ENCODE measurements at regions not wholly inside any gene's neighbourhood (a gene's known extent, or its start where the extent isn't known, plus 50 kb on each side); places are given as distances from the start of the nearest gene placed in this dataset.

GRCh38 chr13:52933547-52934210, 85.2 kb upstream of the PCDH8 start:
- in situ Hi-C loops (cut with HindIII; ENCODE audit: low sequenced_read_pairs): no loop called here
- no peak for TF ChIP-seq CTCF (IDR thresholded peaks at IDR 0.05; ENCODE audit: low read depth, low read length, missing control alignments)
- no peak for DNase-seq (ENCODE audit: low read depth)
- H3K4me3 ChIP-seq (ENCODE audit: low read depth, low read length): no peak overlapping the region

GRCh38 chr13:52933099-52933498, 84.7 kb upstream of the PCDH8 start:
- DNase-seq (ENCODE audit: low read depth): no peak
- no peak for TF ChIP-seq CTCF (IDR thresholded peaks at IDR 0.05; ENCODE audit: low read depth, low read length, missing control alignments)
- in situ Hi-C loops (cut with HindIII; ENCODE audit: low sequenced_read_pairs): no loop called here
- no peak overlapping the region for H3K4me3 ChIP-seq (ENCODE audit: low read depth, low read length)

- in situ Hi-C loops (cut with HindIII; ENCODE audit: low sequenced_read_pairs): no loop called here
- no peak for DNase-seq (ENCODE audit: low read depth)
- H3K4me3 ChIP-seq (ENCODE audit: low read depth, low read length): no peak overlapping the region
- TF ChIP-seq CTCF (IDR thresholded peaks at IDR 0.05; ENCODE audit: low read depth, low read length, missing control alignments): no peak
Measured at GRCh38 chr13:52932649-52933048, 84.2 kb upstream of the PCDH8 start.

- H3K4me3 ChIP-seq (ENCODE audit: low read depth, low read length): no peak overlapping the region
- TF ChIP-seq CTCF (IDR thresholded peaks at IDR 0.05; ENCODE audit: low read depth, low read length, missing control alignments): no peak
- in situ Hi-C loops (cut with HindIII; ENCODE audit: low sequenced_read_pairs): no loop called here
- DNase-seq (ENCODE audit: low read depth): no peak
Measured at GRCh38 chr13:52931539-52932431, 83.3 kb upstream of the PCDH8 start.

GRCh38 chr13:52931131-52931530, 82.7 kb upstream of the PCDH8 start:
- DNase-seq (ENCODE audit: low read depth): no peak
- H3K4me3 ChIP-seq (ENCODE audit: low read depth, low read length): no peak overlapping the region
- in situ Hi-C loops (cut with HindIII; ENCODE audit: low sequenced_read_pairs): no loop called here
- TF ChIP-seq CTCF (IDR thresholded peaks at IDR 0.05; ENCODE audit: low read depth, low read length, missing control alignments): no peak

- H3K4me3 ChIP-seq (ENCODE audit: low read depth, low read length): no peak overlapping the region
- no peak for DNase-seq (ENCODE audit: low read depth)
- in situ Hi-C loops (cut with HindIII; ENCODE audit: low sequenced_read_pairs): no loop called here
- no peak for TF ChIP-seq CTCF (IDR thresholded peaks at IDR 0.05; ENCODE audit: low read depth, low read length, missing control alignments)
Measured at GRCh38 chr13:52929846-52930245, 81.4 kb upstream of the PCDH8 start.

All from astrocyte of the cerebellum (primary cell).